NCI-H1048 (cell line): ENCODE measurements at regions not wholly inside any gene's neighbourhood (a gene's known extent, or its start where the extent isn't known, plus 50 kb on each side); places are given as distances from the start of the nearest gene placed in this dataset.
"Not testable (repeated sequence)": the region's sequence is repeated elsewhere in the genome, so short reads cannot be mapped to it uniquely, and the experiment has no call there.

Source experiments
- DNase-seq: peaks from one replicate; lab custom pipeline; 2025; lab: John Stamatoyannopoulos, UW

GRCh38 chr4:97394653-97395052, 748.6 kb downstream of the STPG2 start:
- DNase-seq, result no peak

GRCh38 chr4:97396097-97396496, 747.2 kb downstream of the STPG2 start:
- DNase-seq, result no peak

GRCh38 chr4:97396605-97397004, 746.7 kb downstream of the STPG2 start:
- DNase-seq, result no peak

- DNase-seq, result no peak
Measured at GRCh38 chr4:97404876-97405523, 738.3 kb downstream of the STPG2 start.

- DNase-seq, result no peak
Measured at GRCh38 chr4:97411356-97411755, 731.9 kb downstream of the STPG2 start.

- no peak for DNase-seq
Measured at GRCh38 chr4:97412331-97412730, 730.9 kb downstream of the STPG2 start.

GRCh38 chr4:97414161-97414560, 729.1 kb downstream of the STPG2 start:
- no peak for DNase-seq

GRCh38 chr4:97432551-97432950, 710.7 kb downstream of the STPG2 start:
- DNase-seq, result no peak

- DNase-seq, result not testable (repeated sequence)
Measured at GRCh38 chr4:97437998-97438705, 705.1 kb downstream of the STPG2 start.

- no peak for DNase-seq
Measured at GRCh38 chr4:97453186-97453585, 690.1 kb downstream of the STPG2 start.

GRCh38 chr4:97457253-97457652, 686.0 kb downstream of the STPG2 start:
- DNase-seq, result no peak

- no peak for DNase-seq
Measured at GRCh38 chr4:97468272-97468671, 675.0 kb downstream of the STPG2 start.

GRCh38 chr4:97475621-97476020, 667.7 kb downstream of the STPG2 start:
- DNase-seq, result no peak

- no peak for DNase-seq
Measured at GRCh38 chr4:97477974-97478373, 665.3 kb downstream of the STPG2 start.

GRCh38 chr4:97479388-97479787, 663.9 kb downstream of the STPG2 start:
- DNase-seq, result no peak

- no peak for DNase-seq
Measured at GRCh38 chr4:97491856-97492255, 651.4 kb downstream of the STPG2 start.

GRCh38 chr4:97493815-97494518, 649.3 kb downstream of the STPG2 start:
- DNase-seq, result no peak

- DNase-seq, result no peak
Measured at GRCh38 chr4:97496298-97496873, 646.9 kb downstream of the STPG2 start.

GRCh38 chr4:97498875-97499274, 644.4 kb downstream of the STPG2 start:
- DNase-seq, result no peak

GRCh38 chr4:97500423-97500822, 642.9 kb downstream of the STPG2 start:
- no peak for DNase-seq

GRCh38 chr4:97504713-97505112, 638.6 kb downstream of the STPG2 start:
- no peak for DNase-seq

GRCh38 chr4:97507587-97508245, 635.6 kb downstream of the STPG2 start:
- no peak for DNase-seq
